GM18505 (cell line): ENCODE measurements at regions not wholly inside any gene's neighbourhood (a gene's known extent, or its start where the extent isn't known, plus 50 kb on each side); places are given as distances from the start of the nearest gene placed in this dataset.

ENCODE experiments used
- ATAC-seq: cut with Tn5 transposase; IDR thresholded peaks from one replicate; pipeline ENCODE4 v1.9.1; 2021; ENCODE audit not compliant: unreplicated experiment
- POLR2A ChIP-seq: IDR thresholded peaks from 4 replicates; pipeline ENCODE4 v1.6.1; 2011; ENCODE audit warnings: borderline replicate concordance; ENCODE audit not compliant: insufficient read depth, insufficient read length; ENCODE audit errors: extremely low read depth

GRCh38 chr12:106001837-106002218 lies 136.9 kb downstream of the NUAK1 start:
- ATAC-seq: no peak
- no peak for TF ChIP-seq POLR2A

- no peak for ATAC-seq
Observed at GRCh38 chr12:106003297-106003696, 135.5 kb downstream of the NUAK1 start.

GRCh38 chr12:106004289-106004688 lies 134.5 kb downstream of the NUAK1 start:
- TF ChIP-seq POLR2A: no peak
- ATAC-seq: no peak

More at GRCh38 chr12:106003297-106003696, 135.5 kb downstream of the NUAK1 start:
- TF ChIP-seq POLR2A: no peak

GRCh38 chr12:106006382-106006781 lies 132.4 kb downstream of the NUAK1 start:
- TF ChIP-seq POLR2A: no peak
- no peak for ATAC-seq

GRCh38 chr12:106006940-106007339 lies 131.8 kb downstream of the NUAK1 start:
- no peak for ATAC-seq
- no peak for TF ChIP-seq POLR2A

GRCh38 chr12:106010741-106011140 lies 128.0 kb downstream of the NUAK1 start:
- no peak for TF ChIP-seq POLR2A
- ATAC-seq: no peak
